NK-92 (cell line): ENCODE measurements at regions not wholly inside any gene's neighbourhood (a gene's known extent, or its start where the extent isn't known, plus 50 kb on each side); places are given as distances from the start of the nearest gene placed in this dataset.
"Not testable (repeated sequence)": the region's sequence is repeated elsewhere in the genome, so short reads cannot be mapped to it uniquely, and the experiment has no call there.

ENCODE experiments used
- DNase-seq: peaks from one replicate; lab custom pipeline; 2025; ENCODE audit not compliant: unreplicated experiment; lab: John Stamatoyannopoulos, UW

GRCh38 chr13:74550039-74550438 lies 415.8 kb upstream of the KLF12 start:
- DNase-seq: no peak

- not testable (repeated sequence) for DNase-seq
These were observed 402.4 kb upstream of the KLF12 start for GRCh38 chr13:74536649-74537048.

GRCh38 chr13:74533226-74533625 lies 399.0 kb upstream of the KLF12 start:
- DNase-seq: no peak

- no peak for DNase-seq
These were observed 395.8 kb upstream of the KLF12 start for GRCh38 chr13:74530011-74530410.

- DNase-seq: no peak
These were observed 394.7 kb upstream of the KLF12 start for GRCh38 chr13:74528734-74529513.

GRCh38 chr13:74523057-74523456 lies 388.9 kb upstream of the KLF12 start:
- no peak for DNase-seq

GRCh38 chr13:74511523-74511922 lies 377.3 kb upstream of the KLF12 start:
- DNase-seq: no peak

- no peak for DNase-seq
These were observed 353.0 kb upstream of the KLF12 start for GRCh38 chr13:74487091-74487722.

- no peak for DNase-seq
These were observed 351.6 kb upstream of the KLF12 start for GRCh38 chr13:74485757-74486156.

- DNase-seq: no peak
These were observed 344.9 kb upstream of the KLF12 start for GRCh38 chr13:74479124-74479523.

- no peak for DNase-seq
These were observed 342.6 kb upstream of the KLF12 start for GRCh38 chr13:74476788-74477187.

- DNase-seq: no peak
These were observed 342.2 kb upstream of the KLF12 start for GRCh38 chr13:74476365-74476764.

- DNase-seq: no peak
These were observed 332.7 kb upstream of the KLF12 start for GRCh38 chr13:74466864-74467263.

GRCh38 chr13:74466020-74466419 lies 331.8 kb upstream of the KLF12 start:
- no peak for DNase-seq

GRCh38 chr13:74465271-74465670 lies 331.1 kb upstream of the KLF12 start:
- no peak for DNase-seq

- DNase-seq: no peak
These were observed 330.5 kb upstream of the KLF12 start for GRCh38 chr13:74464670-74465069.

- DNase-seq: no peak
These were observed 326.8 kb upstream of the KLF12 start for GRCh38 chr13:74461011-74461410.

- no peak for DNase-seq
These were observed 318.7 kb upstream of the KLF12 start for GRCh38 chr13:74452881-74453280.

- no peak for DNase-seq
These were observed 318.0 kb upstream of the KLF12 start for GRCh38 chr13:74452176-74452575.

- DNase-seq: no peak
These were observed 316.8 kb upstream of the KLF12 start for GRCh38 chr13:74450964-74451363.

- no peak for DNase-seq
These were observed 316.3 kb upstream of the KLF12 start for GRCh38 chr13:74450525-74450845.

GRCh38 chr13:74449811-74450524 lies 315.8 kb upstream of the KLF12 start:
- DNase-seq: no peak
